Uterus (tissue), 3 donors: ENCODE measurements at regions not wholly inside any gene's neighbourhood (a gene's known extent, or its start where the extent isn't known, plus 50 kb on each side); places are given as distances from the start of the nearest gene placed in this dataset.
"Not testable (repeated sequence)": the region's sequence is repeated elsewhere in the genome, so short reads cannot be mapped to it uniquely, and the experiment has no call there.

Experiments
- DNase-seq, 2 donors: peaks; one replicate each; pipeline ENCODE4 v3.0.0-alpha.2; 2019 to 2020
- H3K27ac ChIP-seq, 2 donors: fragments of 200-600 bp; sonication (generic); 1 replicate in 1 of 2; 2 replicates in 1 of 2; pipeline ENCODE4 v1.5.1; 2016 to 2018
- H3K27me3 ChIP-seq, 2 donors: fragments of 200-600 bp; sonication (generic); one replicate each; pipeline ENCODE4 v1.5.1; 2018 to 2019; ENCODE audit warnings: control low read depth in 1 of 2
- H3K36me3 ChIP-seq, 2 donors: fragments of 200-600 bp; sonication (generic); one replicate each; pipeline ENCODE4 v1.5.1; 2019; ENCODE audit warnings: control low read depth in 1 of 2
- H3K4me1 ChIP-seq, 2 donors: fragments of 200-600 bp; sonication (generic); one replicate each; pipeline ENCODE4 v1.5.1; 2018 to 2019; ENCODE audit warnings: control low read depth in 1 of 2
- H3K4me3 ChIP-seq, 2 donors: fragments of 200-600 bp; sonication (generic); 1 replicate in 1 of 2; 2 replicates in 1 of 2; pipeline ENCODE4 v1.5.1; 2018 to 2019; ENCODE audit warnings: mild to moderate bottlenecking in 1 of 2
- H3K9me3 ChIP-seq, 2 donors: fragments of 200-600 bp; sonication (generic); one replicate each; pipeline ENCODE4 v1.5.1; 2019; ENCODE audit warnings: control low read depth in 1 of 2
- POLR2A ChIP-seq, 2 donors: fragments of 450-650 bp; IDR thresholded peaks; one replicate each; pipeline ENCODE4 v1.6.1; 2016; ENCODE audit warnings: antibody characterized with exemption in 2 of 2, mild to moderate bottlenecking in 1 of 2, moderate library complexity in 1 of 2
- intact Hi-C: fragments of 100-400 bp; cut with DNase I; formaldehyde crosslinking; loops from one replicate; pipeline ENCODE4 v1.15.1; 2023; ENCODE audit warnings: low total_unique reads
- TF ChIP-seq, protein P1 (sequence below), 4 experiments: fragments of 200-600 bp in 2 of 4; fragments of 450-650 bp in 2 of 4; sonication (generic) in 2 of 4; IDR thresholded peaks; one replicate each; pipeline ENCODE4 v1.5.1; 2016 to 2019; ENCODE audit warnings: antibody characterized with exemption in 4 of 4, mild to moderate bottlenecking in 2 of 4, moderate library complexity in 1 of 4
- donor health status: DM: yes; HTN: yes; CAD: no.

DNA sequence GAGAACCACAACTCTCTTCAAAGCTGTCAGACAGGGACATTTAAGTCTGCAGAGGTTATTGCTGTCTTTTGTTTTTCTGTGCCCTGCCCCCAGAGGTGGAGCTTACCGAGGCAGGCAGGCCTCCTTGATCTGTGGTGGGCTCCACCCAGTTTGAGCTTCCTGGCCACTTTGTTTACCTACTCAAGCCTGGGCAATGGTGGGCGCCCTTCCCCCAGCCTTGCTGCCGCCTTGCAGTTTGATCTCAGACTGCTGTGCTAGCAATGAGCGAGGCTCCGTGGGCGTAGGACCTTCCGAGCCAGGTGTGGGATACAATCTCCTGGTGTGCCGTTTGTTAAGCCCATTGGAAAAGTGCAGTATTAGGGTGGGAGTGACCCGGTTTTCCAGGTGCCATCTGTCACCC, 822.1 kb downstream of the KCNMA1 start:
- H3K4me3 ChIP-seq, H3K36me3 ChIP-seq, H3K27me3 ChIP-seq, intact Hi-C loops, H3K9me3 ChIP-seq, H3K4me1 ChIP-seq, H3K27ac ChIP-seq, DNase-seq: not testable (repeated sequence)

DNA sequence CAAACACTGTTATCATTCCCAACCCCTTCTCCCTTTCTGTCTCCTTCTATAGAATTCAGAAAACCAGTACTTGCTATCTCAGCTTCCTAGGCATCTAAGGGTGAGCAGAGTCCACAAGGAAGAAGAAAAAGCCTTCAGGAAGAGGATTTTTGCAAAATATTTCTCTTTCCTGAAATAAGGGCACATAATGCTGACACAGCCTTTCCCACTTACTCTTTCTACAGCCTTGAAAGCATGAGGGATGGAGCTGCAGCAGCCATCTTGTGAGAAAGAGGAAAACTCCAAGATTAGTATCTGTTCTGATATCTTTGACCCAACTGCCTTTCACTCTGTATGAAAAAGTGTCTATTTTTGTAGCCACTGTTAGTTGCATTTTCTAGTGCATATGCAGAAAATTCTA, 826.2 kb downstream of the KCNMA1 start:
- H3K27ac ChIP-seq = no peak overlapping the region
- no peak for DNase-seq
- no peaks in the 10 kb centered on the region for H3K36me3 ChIP-seq
- H3K27me3 ChIP-seq = no peaks in the 10 kb centered on the region
- intact Hi-C loops = no loop called here
- H3K9me3 ChIP-seq = no peaks in the 10 kb centered on the region
- no peaks in the 10 kb centered on the region for H3K4me1 ChIP-seq
- no peak overlapping the region for H3K4me3 ChIP-seq
- TF ChIP-seq POLR2A (IDR thresholded peaks at IDR 0.05) = no peak
- TF ChIP-seq, protein P1, sequence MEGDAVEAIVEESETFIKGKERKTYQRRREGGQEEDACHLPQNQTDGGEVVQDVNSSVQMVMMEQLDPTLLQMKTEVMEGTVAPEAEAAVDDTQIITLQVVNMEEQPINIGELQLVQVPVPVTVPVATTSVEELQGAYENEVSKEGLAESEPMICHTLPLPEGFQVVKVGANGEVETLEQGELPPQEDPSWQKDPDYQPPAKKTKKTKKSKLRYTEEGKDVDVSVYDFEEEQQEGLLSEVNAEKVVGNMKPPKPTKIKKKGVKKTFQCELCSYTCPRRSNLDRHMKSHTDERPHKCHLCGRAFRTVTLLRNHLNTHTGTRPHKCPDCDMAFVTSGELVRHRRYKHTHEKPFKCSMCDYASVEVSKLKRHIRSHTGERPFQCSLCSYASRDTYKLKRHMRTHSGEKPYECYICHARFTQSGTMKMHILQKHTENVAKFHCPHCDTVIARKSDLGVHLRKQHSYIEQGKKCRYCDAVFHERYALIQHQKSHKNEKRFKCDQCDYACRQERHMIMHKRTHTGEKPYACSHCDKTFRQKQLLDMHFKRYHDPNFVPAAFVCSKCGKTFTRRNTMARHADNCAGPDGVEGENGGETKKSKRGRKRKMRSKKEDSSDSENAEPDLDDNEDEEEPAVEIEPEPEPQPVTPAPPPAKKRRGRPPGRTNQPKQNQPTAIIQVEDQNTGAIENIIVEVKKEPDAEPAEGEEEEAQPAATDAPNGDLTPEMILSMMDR (IDR thresholded peaks at IDR 0.05) = no peak

DNA sequence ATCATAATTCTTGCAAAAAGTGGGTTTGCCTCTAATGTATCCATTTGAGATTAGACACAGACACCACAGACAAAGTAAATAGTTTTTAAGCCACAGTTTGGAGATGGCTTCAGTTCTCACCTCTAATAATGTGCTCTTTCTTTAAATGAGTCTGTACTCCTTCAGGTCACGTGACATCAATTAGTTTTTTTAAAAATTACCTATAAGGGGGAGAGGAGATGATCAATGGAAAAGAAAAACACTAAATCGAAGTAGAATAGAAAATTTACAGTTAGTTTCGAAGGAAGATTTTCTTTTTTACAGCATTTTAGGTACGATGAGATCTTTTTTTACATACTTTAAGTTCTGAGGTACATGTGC, 849.2 kb downstream of the KCNMA1 start:
- Histone ChIP-seq H3K9me3 (no peaks in the 10 kb centered on the region), H3K27me3 (no peaks in the 10 kb centered on the region), H3K4me1 (no peaks in the 10 kb centered on the region), H3K4me3 (no peak overlapping the region), H3K27ac (no peak overlapping the region), H3K36me3 (no peaks in the 10 kb centered on the region)
- TF ChIP-seq POLR2A (IDR thresholded peaks at IDR 0.05) = no peak
- TF ChIP-seq, protein P1 (IDR thresholded peaks at IDR 0.05) = no peak
- intact Hi-C loops = no loop called here
- no peak for DNase-seq

DNA sequence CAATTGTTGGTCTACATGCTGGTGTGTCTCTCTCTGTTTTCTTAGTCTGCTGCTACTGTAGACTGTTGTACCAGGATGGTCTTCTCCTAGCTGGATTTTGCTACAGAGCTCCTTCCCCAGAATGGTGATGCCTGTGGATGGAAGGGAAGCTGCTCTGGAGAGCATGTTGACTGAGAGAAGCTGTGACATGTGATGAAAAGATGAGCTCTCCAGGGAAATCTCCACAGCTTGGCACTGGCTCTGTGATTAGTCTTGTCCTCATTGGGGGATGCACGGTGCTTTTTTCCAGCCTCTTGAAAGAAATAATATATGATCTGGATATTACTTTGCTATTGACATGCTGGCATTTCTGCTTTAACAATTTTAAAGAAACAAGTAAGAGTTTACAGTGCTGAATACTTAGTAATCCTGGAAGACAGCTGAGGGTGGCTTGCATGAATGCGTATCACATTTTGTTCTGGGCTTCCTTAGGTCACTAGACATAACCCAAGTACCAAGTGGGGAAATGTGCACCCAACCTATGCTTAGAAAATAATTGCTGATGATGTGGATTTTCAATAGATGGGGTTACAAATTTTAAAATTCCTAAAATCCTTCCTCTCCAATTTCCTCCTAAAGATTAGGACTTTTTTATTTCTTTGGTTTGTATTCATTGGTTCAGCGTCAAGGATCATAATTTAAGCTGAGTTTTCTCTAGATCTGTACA, 849.7 kb downstream of the KCNMA1 start:
- Histone ChIP-seq H3K27me3 (no peaks in the 10 kb centered on the region), H3K27ac (no peak overlapping the region), H3K4me3 (no peak overlapping the region), H3K9me3 (no peaks in the 10 kb centered on the region), H3K36me3 (no peaks in the 10 kb centered on the region), H3K4me1 (no peaks in the 10 kb centered on the region)
- TF ChIP-seq POLR2A (IDR thresholded peaks at IDR 0.05) = no peak
- TF ChIP-seq, protein P1 (IDR thresholded peaks at IDR 0.05) = no peak
- intact Hi-C loops = no loop called here
- DNase-seq = no peak

DNA sequence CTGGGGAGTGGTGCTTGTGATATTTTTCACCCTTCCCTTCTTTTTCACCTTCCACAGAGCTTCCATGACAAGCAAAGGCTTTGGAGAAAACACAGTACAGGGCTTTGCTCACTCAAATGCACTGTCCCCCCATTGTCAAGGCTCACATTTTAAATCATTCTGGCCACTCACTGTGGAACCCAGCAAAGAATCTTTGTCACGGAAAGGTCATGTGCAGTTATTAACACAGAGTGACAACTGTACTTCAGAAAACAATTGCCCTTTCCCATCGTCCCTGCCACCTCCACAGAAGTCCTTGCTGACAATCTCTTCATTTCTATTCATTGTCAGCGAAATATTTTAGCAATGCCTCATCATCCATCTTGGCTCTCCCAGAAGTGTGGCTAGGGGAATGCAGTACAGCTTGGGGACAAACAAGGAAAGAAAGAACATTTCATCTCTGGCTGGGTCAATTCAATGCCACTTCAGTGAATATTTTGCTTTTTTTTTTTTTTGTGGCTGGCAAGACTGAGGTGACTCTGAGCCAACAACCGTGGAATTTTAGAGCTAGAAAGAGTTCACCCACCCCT, 851.0 kb downstream of the KCNMA1 start:
- no peaks in the 10 kb centered on the region for H3K36me3 ChIP-seq
- H3K9me3 ChIP-seq = no peaks in the 10 kb centered on the region
- H3K4me3 ChIP-seq = no peak overlapping the region
- no peaks in the 10 kb centered on the region for H3K4me1 ChIP-seq
- intact Hi-C loops = no loop called here
- no peaks in the 10 kb centered on the region for H3K27me3 ChIP-seq
- no peak for DNase-seq
- H3K27ac ChIP-seq = no peak overlapping the region
- TF ChIP-seq, protein P1 (IDR thresholded peaks at IDR 0.05) = no peak
- no peak for TF ChIP-seq POLR2A (IDR thresholded peaks at IDR 0.05)
